ENCODE measurements at regions not wholly inside any gene's neighbourhood (a gene's known extent, or its start where the extent isn't known, plus 50 kb on each side); places are given as distances from the start of the nearest gene placed in this dataset.
"Not testable (repeated sequence)": the region's sequence is repeated elsewhere in the genome, so short reads cannot be mapped to it uniquely, and the experiment has no call there.

- Mint-ChIP-seq H3K4me1 (ENCODE audit: low read depth, unreplicated experiment) (no peaks in the 10 kb centered on the region), H3K4me3 (ENCODE audit: unreplicated experiment) (no peak overlapping the region), H3K36me3 (ENCODE audit: unreplicated experiment) (peaks cover 21% of the 10 kb centered on the region), H3K27me3 (ENCODE audit: unreplicated experiment) (no peaks in the 10 kb centered on the region), H3K9me3 (ENCODE audit: unreplicated experiment) (peaks cover 4% of the 10 kb centered on the region), H3K27ac (ENCODE audit: unreplicated experiment) (no peak overlapping the region)
- TF ChIP-seq CTCF (IDR thresholded peaks at IDR 0.05; ENCODE audit: partially characterized antibody, unreplicated experiment), result no peak
- DNase-seq, result no peak
Measured at GRCh38 chr2:160828076-160828475, 332.2 kb upstream of the TANK start.

- not testable (repeated sequence) for H3K27ac Mint-ChIP-seq (ENCODE audit: unreplicated experiment); H3K4me1 Mint-ChIP-seq (ENCODE audit: low read depth, unreplicated experiment); H3K36me3 Mint-ChIP-seq (ENCODE audit: unreplicated experiment); H3K27me3 Mint-ChIP-seq (ENCODE audit: unreplicated experiment); H3K4me3 Mint-ChIP-seq (ENCODE audit: unreplicated experiment); H3K9me3 Mint-ChIP-seq (ENCODE audit: unreplicated experiment); DNase-seq
Measured at GRCh38 chr2:160832381-160832780, 327.8 kb upstream of the TANK start.

GRCh38 chr2:160835166-160835565 lies 325.1 kb upstream of the TANK start:
- Mint-ChIP-seq H3K27ac (ENCODE audit: unreplicated experiment) (no peak overlapping the region), H3K9me3 (ENCODE audit: unreplicated experiment) (no peaks in the 10 kb centered on the region), H3K27me3 (ENCODE audit: unreplicated experiment) (no peaks in the 10 kb centered on the region), H3K36me3 (ENCODE audit: unreplicated experiment) (no peaks in the 10 kb centered on the region), H3K4me3 (ENCODE audit: unreplicated experiment) (no peak overlapping the region), H3K4me1 (ENCODE audit: low read depth, unreplicated experiment) (no peaks in the 10 kb centered on the region)
- DNase-seq, result no peak
- no peak for TF ChIP-seq CTCF (IDR thresholded peaks at IDR 0.05; ENCODE audit: partially characterized antibody, unreplicated experiment)

- peaks cover 4% of the 10 kb centered on the region for H3K4me1 Mint-ChIP-seq (ENCODE audit: low read depth, unreplicated experiment)
- H3K9me3 Mint-ChIP-seq (ENCODE audit: unreplicated experiment), result no peaks in the 10 kb centered on the region
- TF ChIP-seq CTCF (IDR thresholded peaks at IDR 0.05; ENCODE audit: partially characterized antibody, unreplicated experiment), result no peak
- H3K27ac Mint-ChIP-seq (ENCODE audit: unreplicated experiment), result no peak overlapping the region
- DNase-seq, result no peak
- H3K4me3 Mint-ChIP-seq (ENCODE audit: unreplicated experiment), result no peak overlapping the region
- peaks cover 6% of the 10 kb centered on the region for H3K36me3 Mint-ChIP-seq (ENCODE audit: unreplicated experiment)
- H3K27me3 Mint-ChIP-seq (ENCODE audit: unreplicated experiment), result no peaks in the 10 kb centered on the region
Measured at GRCh38 chr2:160836755-160837154, 323.5 kb upstream of the TANK start.

- peaks cover 10% of the 10 kb centered on the region for H3K36me3 Mint-ChIP-seq (ENCODE audit: unreplicated experiment)
- no peaks in the 10 kb centered on the region for H3K9me3 Mint-ChIP-seq (ENCODE audit: unreplicated experiment)
- DNase-seq, result no peak
- TF ChIP-seq CTCF (IDR thresholded peaks at IDR 0.05; ENCODE audit: partially characterized antibody, unreplicated experiment), result no peak
- H3K27ac Mint-ChIP-seq (ENCODE audit: unreplicated experiment), result no peak overlapping the region
- no peak overlapping the region for H3K4me3 Mint-ChIP-seq (ENCODE audit: unreplicated experiment)
- peaks cover 6% of the 10 kb centered on the region for H3K4me1 Mint-ChIP-seq (ENCODE audit: low read depth, unreplicated experiment)
- no peaks in the 10 kb centered on the region for H3K27me3 Mint-ChIP-seq (ENCODE audit: unreplicated experiment)
Measured at GRCh38 chr2:160837416-160837815, 322.8 kb upstream of the TANK start.

GRCh38 chr2:160838147-160838546 lies 322.1 kb upstream of the TANK start:
- Mint-ChIP-seq H3K4me3 (ENCODE audit: unreplicated experiment) (no peak overlapping the region), H3K4me1 (ENCODE audit: low read depth, unreplicated experiment) (peaks cover 6% of the 10 kb centered on the region), H3K9me3 (ENCODE audit: unreplicated experiment) (no peaks in the 10 kb centered on the region), H3K27ac (ENCODE audit: unreplicated experiment) (no peak overlapping the region), H3K27me3 (ENCODE audit: unreplicated experiment) (no peaks in the 10 kb centered on the region), H3K36me3 (ENCODE audit: unreplicated experiment) (peaks cover 11% of the 10 kb centered on the region)
- no peak for TF ChIP-seq CTCF (IDR thresholded peaks at IDR 0.05; ENCODE audit: partially characterized antibody, unreplicated experiment)
- DNase-seq, result no peak

All from glutamatergic neuron (in vitro differentiated cells).